Activated CD8-positive, alpha-beta T cell treated with anti-CD3 and anti-CD28 coated beads, Interleukin-2, amount 10 ng/mL, durations not matched to agents 7 days and 5 days (primary cell): ENCODE measurements at regions not wholly inside any gene's neighbourhood (a gene's known extent, or its start where the extent isn't known, plus 50 kb on each side); places are given as distances from the start of the nearest gene placed in this dataset.
A peak's percentile ranks its signal among the peaks of the same experiment; 100 is the strongest.

Experiments used
- ATAC-seq: fragments of 150-1000 bp; cut with Tn5 transposase; one replicate; pipeline ENCODE4 v1.10.0; 2021; ENCODE audit warnings: moderate library complexity
- CTCF ChIA-PET: fragments of 350-600 bp; sonication (Branson Sonifier 250); formaldehyde crosslinking; loops from one replicate; lab custom pipeline; 2021; ENCODE audit warnings: antibody characterized with exemption; lab: Charles Lee
- POLR2A ChIA-PET: fragments of 350-600 bp; sonication (Branson Sonifier 250); formaldehyde crosslinking; loops from one replicate; lab custom pipeline; 2021; ENCODE audit warnings: antibody characterized with exemption; lab: Charles Lee
- DNase-seq: peaks from one replicate; pipeline ENCODE4 v3.0.0-alpha.2; 2020
- H3K27ac Mint-ChIP-seq: one replicate; pipeline ENCODE4 v1.8.0; 2021; ENCODE audit warnings: mild to moderate bottlenecking, mixed read lengths
- H3K27me3 Mint-ChIP-seq: one replicate; pipeline ENCODE4 v1.8.0; 2021; ENCODE audit warnings: low read depth, mixed read lengths
- H3K36me3 Mint-ChIP-seq: one replicate; pipeline ENCODE4 v1.8.0; 2021; ENCODE audit warnings: low read depth, mixed read lengths
- H3K4me1 Mint-ChIP-seq: one replicate; pipeline ENCODE4 v1.8.0; 2021; ENCODE audit warnings: low read depth, mixed read lengths
- H3K4me3 Mint-ChIP-seq: one replicate; pipeline ENCODE4 v1.8.0; 2021; ENCODE audit warnings: mild to moderate bottlenecking, mixed read lengths
- H3K9me3 Mint-ChIP-seq: one replicate; pipeline ENCODE4 v1.8.0; 2022; ENCODE audit warnings: mixed read lengths; ENCODE audit not compliant: insufficient read depth

DNA sequence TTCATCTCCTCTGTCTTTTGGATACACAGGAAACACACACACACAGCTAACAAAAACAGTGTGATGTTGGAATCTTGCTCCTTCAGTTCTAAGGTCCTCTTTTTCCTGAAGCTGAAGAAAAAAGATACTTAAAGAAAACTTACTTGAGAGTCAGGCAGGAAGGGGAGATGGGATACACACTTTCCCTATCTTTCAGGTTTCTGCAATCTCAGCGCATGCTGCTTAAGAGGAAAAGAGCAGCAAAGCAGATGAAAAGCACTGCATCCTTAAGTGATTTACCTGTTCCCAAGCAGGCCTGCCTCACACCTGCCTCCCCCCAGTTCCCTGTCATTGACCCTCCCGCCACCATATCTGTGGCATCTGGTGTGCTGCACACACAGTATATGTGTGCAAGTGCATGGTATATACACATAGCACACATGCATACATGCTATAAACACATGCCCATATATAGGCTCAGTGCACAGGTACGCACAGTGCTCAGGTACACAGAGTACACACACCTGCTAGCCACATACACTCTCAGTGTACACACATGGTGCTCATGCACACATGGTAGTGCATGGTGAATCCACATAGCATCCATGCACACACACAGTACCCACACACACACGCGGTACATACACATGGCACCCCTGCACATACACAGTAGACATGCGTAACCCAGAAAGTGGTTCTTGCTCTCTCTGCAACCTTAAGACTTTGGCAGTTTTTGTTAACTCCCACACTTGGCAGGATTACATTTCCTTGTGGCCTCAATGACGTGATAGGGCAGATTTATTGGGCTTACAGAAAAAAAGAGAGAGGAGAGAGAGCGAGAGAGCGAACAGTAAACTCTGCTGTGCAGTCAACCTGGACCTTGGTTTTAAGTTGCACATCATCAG is 166.9 kb downstream of the TOMM20 start:
- peaks cover 8% of the 10 kb centered on the region for H3K36me3 Mint-ChIP-seq
- peak; percentile 7 for ATAC-seq
- ChIA-PET POLR2A (interaction anchor here (0.6 to 3.2 kb wide), 18 partner anchors 13 to 351 kb away, joined by 3 to 29 read pairs (median 4); partner anchors contain the start of gene IRF2BP2), CTCF (interaction anchor here (0.8 to 5.9 kb wide), 11 partner anchors 7 to 474 kb away, joined by 3 to 28 read pairs (median 4); no protein-coding TSS in a partner anchor)
- peaks cover 86% of the 10 kb centered on the region for H3K4me1 Mint-ChIP-seq
- no peak for DNase-seq
- no peaks in the 10 kb centered on the region for H3K27me3 Mint-ChIP-seq
- H3K4me3 Mint-ChIP-seq, result peak overlapping the region; percentile 66
- H3K9me3 Mint-ChIP-seq, result no peaks in the 10 kb centered on the region
- peak overlapping the region; percentile 93 for H3K27ac Mint-ChIP-seq

DNA sequence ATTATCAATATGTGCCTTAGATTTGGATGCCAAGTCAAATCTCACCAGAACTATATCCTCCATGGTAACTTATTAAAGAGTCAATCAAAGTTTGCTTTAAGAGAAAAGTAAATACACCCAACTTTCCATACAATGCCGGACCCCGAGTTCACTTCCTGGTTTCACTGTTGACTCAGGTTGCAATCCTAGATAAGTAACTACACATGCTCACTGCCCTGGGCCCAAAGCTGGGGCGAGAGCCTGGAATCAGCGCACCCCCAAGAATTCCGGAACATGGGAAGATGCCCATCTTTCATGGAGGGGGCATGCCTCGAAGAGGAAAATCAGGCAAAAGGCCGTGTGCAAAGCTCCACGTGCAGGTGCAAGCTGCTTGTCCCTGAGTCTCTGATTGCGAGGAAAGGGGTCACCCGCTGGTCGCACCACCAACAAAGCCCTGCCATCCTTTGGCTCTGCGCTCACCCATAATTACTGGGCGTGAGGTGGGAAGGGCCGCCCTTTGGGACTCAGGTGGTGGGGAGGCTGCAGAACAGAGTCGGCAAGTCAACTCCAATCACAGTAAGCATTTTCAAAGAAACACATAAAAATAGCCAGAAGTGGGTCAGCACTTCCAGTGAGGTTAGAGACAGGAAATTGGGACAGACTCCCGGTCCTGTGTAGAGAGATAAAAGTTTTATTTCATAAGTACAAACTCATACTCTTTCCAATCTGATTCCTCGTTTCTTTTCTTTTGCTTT is 167.7 kb downstream of the TOMM20 start:
- H3K27ac Mint-ChIP-seq, result peak overlapping the region; percentile 93
- no peaks in the 10 kb centered on the region for H3K27me3 Mint-ChIP-seq
- DNase-seq (no peak), ATAC-seq (no peak)
- H3K9me3 Mint-ChIP-seq, result no peaks in the 10 kb centered on the region
- ChIA-PET CTCF (interaction anchor here (0.8 to 5.9 kb wide), 2 partner anchors 19 to 341 kb away, joined by 3 to 28 read pairs; no protein-coding TSS in a partner anchor), POLR2A (interaction anchor here (1.4 kb wide), 1 partner anchor 34 kb away, joined by 3 read pairs; no protein-coding TSS in a partner anchor)
- no peak overlapping the region for H3K4me3 Mint-ChIP-seq
- peaks cover 83% of the 10 kb centered on the region for H3K4me1 Mint-ChIP-seq
- peaks cover 4% of the 10 kb centered on the region for H3K36me3 Mint-ChIP-seq

DNA sequence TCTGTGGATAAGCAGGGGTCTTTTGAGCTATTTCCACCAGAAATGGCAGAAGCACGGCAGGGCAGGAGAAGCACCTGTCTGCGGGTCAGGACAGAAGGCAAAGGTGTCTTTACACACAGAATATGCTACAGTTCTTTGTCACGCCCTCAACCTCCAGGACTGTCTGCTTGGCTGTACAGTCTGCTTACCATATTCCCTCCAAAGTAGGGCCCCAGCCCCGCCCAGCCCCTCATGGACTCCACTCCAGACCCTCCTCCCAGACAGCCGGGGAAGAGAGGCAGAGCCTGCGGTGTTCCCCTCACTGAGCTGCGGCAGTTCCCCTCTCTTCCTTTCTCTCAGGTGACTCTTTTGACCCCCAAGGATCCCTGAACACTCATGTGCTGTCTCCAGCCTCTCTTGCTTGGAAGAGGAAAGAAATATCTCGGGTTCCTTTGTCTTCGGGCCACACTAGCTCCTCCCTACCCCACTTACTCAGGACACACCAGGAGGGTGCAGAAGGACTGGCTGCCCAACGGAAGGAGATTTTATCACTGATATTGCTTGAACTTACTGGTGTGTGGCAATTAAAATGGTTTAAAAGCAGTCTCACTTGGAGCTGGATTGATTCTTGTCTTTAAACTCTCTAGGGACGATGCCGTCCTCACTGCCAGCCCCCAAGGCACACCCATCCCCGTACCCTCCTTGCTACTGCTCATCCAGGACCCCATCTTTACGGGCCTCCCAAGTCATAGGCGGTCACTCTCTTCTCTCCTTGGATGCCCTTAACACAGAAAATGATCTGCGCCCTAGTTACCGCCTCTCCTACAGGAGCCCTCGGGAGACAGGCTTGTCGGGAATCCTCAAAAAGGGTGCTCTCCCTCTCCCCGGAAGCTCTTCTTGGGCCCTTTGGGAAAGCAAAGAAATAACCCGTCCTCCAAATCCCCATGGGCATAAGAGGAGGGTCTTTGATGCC is 169.7 kb downstream of the TOMM20 start:
- Mint-ChIP-seq H3K36me3 (no peaks in the 10 kb centered on the region), H3K9me3 (no peaks in the 10 kb centered on the region), H3K4me3 (no peak overlapping the region), H3K4me1 (peaks cover 85% of the 10 kb centered on the region), H3K27me3 (no peaks in the 10 kb centered on the region), H3K27ac (peak overlapping the region; percentile 57)
- DNase-seq (no peak), ATAC-seq (no peak)
- CTCF ChIA-PET, result interaction anchor here (1.5 kb wide), 1 partner anchor 125 kb away, joined by 4 read pairs; no protein-coding TSS in a partner anchor
- POLR2A ChIA-PET, result interaction anchor here (0.7 to 1.4 kb wide), 3 partner anchors 10 to 348 kb away, joined by 3 to 6 read pairs (median 5); no protein-coding TSS in a partner anchor

- peaks cover 82% of the 10 kb centered on the region for H3K4me1 Mint-ChIP-seq
- H3K27ac Mint-ChIP-seq, result peak overlapping the region; percentile 32
- no peaks in the 10 kb centered on the region for H3K9me3 Mint-ChIP-seq
- ATAC-seq (no peak), DNase-seq (no peak)
- POLR2A ChIA-PET, result interaction anchor here (0.7 to 1.4 kb wide), 2 partner anchors 32 kb away, joined by 3 to 6 read pairs; no protein-coding TSS in a partner anchor
- H3K36me3 Mint-ChIP-seq, result peaks cover 2% of the 10 kb centered on the region
- no peaks in the 10 kb centered on the region for H3K27me3 Mint-ChIP-seq
- CTCF ChIA-PET, result interaction anchor here (1.5 kb wide), 1 partner anchor 126 kb away, joined by 4 read pairs; no protein-coding TSS in a partner anchor
- no peak overlapping the region for H3K4me3 Mint-ChIP-seq
These were observed 170.5 kb downstream of the TOMM20 start for GRCh38 chr1:234958066-234958705.

- POLR2A ChIA-PET, result interaction anchor here (0.7 kb wide), 1 partner anchor 32 kb away, joined by 3 read pairs; no protein-coding TSS in a partner anchor
- Mint-ChIP-seq H3K36me3 (peaks cover 2% of the 10 kb centered on the region), H3K9me3 (no peaks in the 10 kb centered on the region), H3K4me1 (peaks cover 76% of the 10 kb centered on the region), H3K27ac (peak overlapping the region; percentile 13), H3K27me3 (no peaks in the 10 kb centered on the region), H3K4me3 (no peak overlapping the region)
- no peak for ATAC-seq
- CTCF ChIA-PET, result interaction anchor here (0.8 to 3.5 kb wide), 2 partner anchors 12 to 29 kb away, joined by 3 to 12 read pairs; no protein-coding TSS in a partner anchor
- DNase-seq, result no peak
These were observed 171.1 kb downstream of the TOMM20 start for GRCh38 chr1:234957330-234958065.

DNA sequence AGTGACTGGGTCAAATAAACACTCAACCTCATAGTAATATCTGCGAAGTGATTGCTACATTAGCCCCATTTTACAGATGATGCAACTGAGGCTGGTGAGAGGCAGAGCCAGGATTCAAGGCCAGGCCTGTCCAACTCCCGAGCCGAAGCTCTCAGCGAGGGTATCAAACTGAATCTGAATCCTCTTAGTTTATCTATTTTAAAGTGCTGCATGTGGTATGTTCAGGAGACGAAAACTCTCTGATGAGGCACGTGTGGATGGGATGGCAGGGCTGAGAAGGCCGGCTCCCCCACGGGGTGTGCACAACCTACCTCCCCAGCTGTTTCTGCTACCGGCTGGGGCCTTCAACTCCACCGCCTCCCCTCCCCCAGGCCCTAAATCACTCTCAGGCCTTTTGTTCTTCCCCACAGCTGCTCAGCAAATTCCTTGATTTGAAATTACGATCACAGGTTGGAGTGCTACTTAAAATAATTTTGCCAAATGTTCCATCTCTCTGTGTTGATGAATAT is 171.8 kb downstream of the TOMM20 start:
- ATAC-seq (no peak), DNase-seq (no peak)
- Mint-ChIP-seq H3K4me1 (peaks cover 70% of the 10 kb centered on the region), H3K36me3 (peaks cover 2% of the 10 kb centered on the region), H3K9me3 (no peaks in the 10 kb centered on the region), H3K27me3 (no peaks in the 10 kb centered on the region), H3K4me3 (no peak overlapping the region), H3K27ac (no peak overlapping the region)
- ChIA-PET CTCF (interaction anchor here (0.8 to 3.5 kb wide), 4 partner anchors 11 to 127 kb away, joined by 3 to 12 read pairs (median 6); no protein-coding TSS in a partner anchor), POLR2A (no interaction called here)

- Mint-ChIP-seq H3K27ac (peak overlapping the region; percentile 83), H3K4me1 (peaks cover 55% of the 10 kb centered on the region), H3K36me3 (peaks cover 2% of the 10 kb centered on the region), H3K4me3 (no peak overlapping the region), H3K27me3 (no peaks in the 10 kb centered on the region), H3K9me3 (no peaks in the 10 kb centered on the region)
- no peak for DNase-seq
- ChIA-PET CTCF (interaction anchor here (1.0 to 3.5 kb wide), 11 partner anchors 7 to 128 kb away, joined by 3 to 12 read pairs (median 4); no protein-coding TSS in a partner anchor), POLR2A (interaction anchor here (1.0 to 2.5 kb wide), 5 partner anchors 10 to 345 kb away, joined by 3 to 7 read pairs (median 4); partner anchors contain the start of gene IRF2BP2)
- peak; percentile 71 for ATAC-seq
These were observed 173.4 kb downstream of the TOMM20 start for GRCh38 chr1:234955107-234955731.

DNA sequence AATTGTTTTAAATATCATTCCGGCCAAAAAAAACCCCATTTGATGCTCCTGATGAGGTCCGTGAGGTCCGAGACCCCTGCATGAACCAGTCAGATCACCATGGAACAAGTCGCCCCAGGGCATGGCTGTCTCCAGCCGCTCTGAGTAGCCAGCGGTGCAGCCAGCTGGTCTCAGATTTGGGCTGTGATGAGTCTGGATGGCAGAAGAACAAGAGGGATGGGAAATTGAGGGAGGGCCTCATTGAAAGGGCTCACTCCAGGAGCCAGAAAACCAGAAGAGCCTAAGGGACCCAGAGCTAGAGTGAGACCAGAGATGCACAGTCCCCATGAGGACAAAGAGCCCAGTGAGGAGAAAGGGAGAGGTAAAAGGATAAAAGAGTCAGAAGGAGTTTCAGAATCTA is 174.0 kb downstream of the TOMM20 start:
- no peaks in the 10 kb centered on the region for H3K27me3 Mint-ChIP-seq
- ChIA-PET CTCF (interaction anchor here (0.6 to 3.5 kb wide), 10 partner anchors 8 to 467 kb away, joined by 3 to 12 read pairs (median 4); no protein-coding TSS in a partner anchor), POLR2A (interaction anchor here (0.7 to 2.5 kb wide), 6 partner anchors 10 to 345 kb away, joined by 3 to 7 read pairs (median 4); partner anchors contain the start of gene IRF2BP2)
- DNase-seq, result no peak
- peak; percentile 14 for ATAC-seq
- H3K4me1 Mint-ChIP-seq, result peaks cover 49% of the 10 kb centered on the region
- H3K9me3 Mint-ChIP-seq, result no peaks in the 10 kb centered on the region
- peaks cover 2% of the 10 kb centered on the region for H3K36me3 Mint-ChIP-seq
- no peak overlapping the region for H3K4me3 Mint-ChIP-seq
- peak overlapping the region; percentile 83 for H3K27ac Mint-ChIP-seq
